LNCaP clone FGC (cell line): ENCODE measurements at regions not wholly inside any gene's neighbourhood (a gene's known extent, or its start where the extent isn't known, plus 50 kb on each side); places are given as distances from the start of the nearest gene placed in this dataset.
"Not testable (repeated sequence)": the region's sequence is repeated elsewhere in the genome, so short reads cannot be mapped to it uniquely, and the experiment has no call there.

Experiments used
- DNase-seq: peaks from one replicate; pipeline ENCODE4 v3.0.0-alpha.2; 2011; ENCODE audit warnings: low read depth
- H3K4me3 ChIP-seq: 2 replicates; pipeline ENCODE4 v1.5.1; 2011; ENCODE audit warnings: mild to moderate bottlenecking, low read depth, low read length, control low read depth
- CTCF ChIP-seq: IDR thresholded peaks from 2 replicates; pipeline ENCODE4 v1.5.1; 2012; ENCODE audit warnings: mild to moderate bottlenecking; ENCODE audit not compliant: control insufficient read depth, insufficient read depth; ENCODE audit errors: extremely low read depth

- TF ChIP-seq CTCF: peak; percentile 18; the same call in 1 of the 2 replicates
- H3K4me3 ChIP-seq: no peak overlapping the region
- no peak for DNase-seq
Measured at GRCh38 chr4:114132830-114133229, 153.4 kb upstream of the ARSJ start.

GRCh38 chr4:114136069-114136468, 156.6 kb upstream of the ARSJ start:
- H3K4me3 ChIP-seq: no peak overlapping the region
- no peak for DNase-seq
- no peak for TF ChIP-seq CTCF

GRCh38 chr4:114137984-114138383, 158.5 kb upstream of the ARSJ start:
- no peak for DNase-seq
- TF ChIP-seq CTCF: no peak
- no peak overlapping the region for H3K4me3 ChIP-seq

GRCh38 chr4:114146947-114147618, 167.6 kb upstream of the ARSJ start:
- TF ChIP-seq CTCF: no peak
- H3K4me3 ChIP-seq: no peak overlapping the region
- no peak for DNase-seq

GRCh38 chr4:114147619-114148208, 168.3 kb upstream of the ARSJ start:
- H3K4me3 ChIP-seq, DNase-seq: not testable (repeated sequence)

- DNase-seq, H3K4me3 ChIP-seq: not testable (repeated sequence)
Measured at GRCh38 chr4:114148372-114149070, 169.1 kb upstream of the ARSJ start.

GRCh38 chr4:114156371-114156770, 176.9 kb upstream of the ARSJ start:
- DNase-seq: no peak
- no peak for TF ChIP-seq CTCF
- H3K4me3 ChIP-seq: no peak overlapping the region

- TF ChIP-seq CTCF: no peak
- DNase-seq: no peak
- no peak overlapping the region for H3K4me3 ChIP-seq
Measured at GRCh38 chr4:114161809-114162208, 182.4 kb upstream of the ARSJ start.
